ENCODE measurements at regions not wholly inside any gene's neighbourhood (a gene's known extent, or its start where the extent isn't known, plus 50 kb on each side); places are given as distances from the start of the nearest gene placed in this dataset.

- Histone ChIP-seq H3K36me3 (no peaks in the 10 kb centered on the region), H3K9me3 (no peaks in the 10 kb centered on the region), H3K27me3 (no peaks in the 10 kb centered on the region), H3K4me3 (no peak overlapping the region), H3K27ac (no peak overlapping the region), H3K4me1 (no peaks in the 10 kb centered on the region)
- intact Hi-C loops (cut with DNase I), result no loop called here
- TF ChIP-seq CTCF (IDR thresholded peaks at IDR 0.05), result no peak
- DNase-seq (ENCODE audit: low spot score in 2 of 2), result no peak
Measured at GRCh38 chr1:22222723-22223122, 79.8 kb upstream of the WNT4 start.

GRCh38 chr1:22223176-22223575 lies 80.3 kb upstream of the WNT4 start:
- Histone ChIP-seq H3K4me1 (no peaks in the 10 kb centered on the region), H3K4me3 (no peak overlapping the region), H3K36me3 (no peaks in the 10 kb centered on the region), H3K27me3 (no peaks in the 10 kb centered on the region), H3K27ac (no peak overlapping the region), H3K9me3 (no peaks in the 10 kb centered on the region)
- DNase-seq (ENCODE audit: low spot score in 2 of 2), result no peak
- TF ChIP-seq CTCF (IDR thresholded peaks at IDR 0.05), result no peak
- intact Hi-C loops (cut with DNase I), result no loop called here

GRCh38 chr1:22224091-22224490 lies 81.2 kb upstream of the WNT4 start:
- no peak for TF ChIP-seq CTCF (IDR thresholded peaks at IDR 0.05)
- Histone ChIP-seq H3K27ac (no peak overlapping the region), H3K4me1 (no peaks in the 10 kb centered on the region), H3K9me3 (no peaks in the 10 kb centered on the region), H3K27me3 (no peaks in the 10 kb centered on the region), H3K36me3 (no peaks in the 10 kb centered on the region), H3K4me3 (no peak overlapping the region)
- no peak for DNase-seq (ENCODE audit: low spot score in 2 of 2)
- intact Hi-C loops (cut with DNase I), result no loop called here

GRCh38 chr1:22224631-22225030 lies 81.7 kb upstream of the WNT4 start:
- Histone ChIP-seq H3K4me3 (no peak overlapping the region), H3K27ac (no peak overlapping the region), H3K4me1 (no peaks in the 10 kb centered on the region), H3K27me3 (no peaks in the 10 kb centered on the region), H3K9me3 (no peaks in the 10 kb centered on the region), H3K36me3 (no peaks in the 10 kb centered on the region)
- intact Hi-C loops (cut with DNase I), result no loop called here
- TF ChIP-seq CTCF (IDR thresholded peaks at IDR 0.05), result no peak
- no peak for DNase-seq (ENCODE audit: low spot score in 2 of 2)

GRCh38 chr1:22225858-22226589 lies 83.1 kb upstream of the WNT4 start:
- H3K36me3 ChIP-seq, result no peaks in the 10 kb centered on the region
- no peak for DNase-seq (ENCODE audit: low spot score in 2 of 2)
- no peaks in the 10 kb centered on the region for H3K9me3 ChIP-seq
- no peaks in the 10 kb centered on the region for H3K27me3 ChIP-seq
- H3K27ac ChIP-seq, result no peak overlapping the region
- H3K4me3 ChIP-seq, result no peak overlapping the region
- TF ChIP-seq CTCF (IDR thresholded peaks at IDR 0.05), result no peak
- no peaks in the 10 kb centered on the region for H3K4me1 ChIP-seq
- intact Hi-C loops (cut with DNase I), result no loop called here

GRCh38 chr1:22228074-22228473 lies 85.2 kb upstream of the WNT4 start:
- H3K4me3 ChIP-seq, result no peak overlapping the region
- intact Hi-C loops (cut with DNase I), result no loop called here
- H3K36me3 ChIP-seq, result no peaks in the 10 kb centered on the region
- no peaks in the 10 kb centered on the region for H3K4me1 ChIP-seq
- TF ChIP-seq CTCF (IDR thresholded peaks at IDR 0.05), result no peak
- H3K9me3 ChIP-seq, result no peaks in the 10 kb centered on the region
- DNase-seq (ENCODE audit: low spot score in 2 of 2), result no peak
- H3K27me3 ChIP-seq, result no peaks in the 10 kb centered on the region
- no peak overlapping the region for H3K27ac ChIP-seq
